ENCODE measurements at regions not wholly inside any gene's neighbourhood (a gene's known extent, or its start where the extent isn't known, plus 50 kb on each side); places are given as distances from the start of the nearest gene placed in this dataset.

- no peaks in the 10 kb centered on the region for H4K20me1 ChIP-seq (ENCODE audit: insufficient read depth, low read length)
- no peak overlapping the region for H3K4me2 ChIP-seq (replicated peaks; ENCODE audit: extremely low read depth, low read length, poor library complexity, severe bottlenecking)
- H3K36me3 ChIP-seq (replicated peaks in 1 of 2; ENCODE audit: control insufficient read depth in 1 of 2, insufficient read depth in 2 of 2, low read length in 2 of 2): no peaks in the 10 kb centered on the region
- H3K79me2 ChIP-seq (ENCODE audit: insufficient read depth, low read length): no peaks in the 10 kb centered on the region
- no peak for DNase-seq
- intact Hi-C loops (cut with micrococcal nuclease): no loop called here
- H3K4me3 ChIP-seq (replicated peaks in 1 of 3; ENCODE audit: low read depth in 2 of 3, low read length in 3 of 3): no peak overlapping the region
- TF ChIP-seq, protein P1, sequence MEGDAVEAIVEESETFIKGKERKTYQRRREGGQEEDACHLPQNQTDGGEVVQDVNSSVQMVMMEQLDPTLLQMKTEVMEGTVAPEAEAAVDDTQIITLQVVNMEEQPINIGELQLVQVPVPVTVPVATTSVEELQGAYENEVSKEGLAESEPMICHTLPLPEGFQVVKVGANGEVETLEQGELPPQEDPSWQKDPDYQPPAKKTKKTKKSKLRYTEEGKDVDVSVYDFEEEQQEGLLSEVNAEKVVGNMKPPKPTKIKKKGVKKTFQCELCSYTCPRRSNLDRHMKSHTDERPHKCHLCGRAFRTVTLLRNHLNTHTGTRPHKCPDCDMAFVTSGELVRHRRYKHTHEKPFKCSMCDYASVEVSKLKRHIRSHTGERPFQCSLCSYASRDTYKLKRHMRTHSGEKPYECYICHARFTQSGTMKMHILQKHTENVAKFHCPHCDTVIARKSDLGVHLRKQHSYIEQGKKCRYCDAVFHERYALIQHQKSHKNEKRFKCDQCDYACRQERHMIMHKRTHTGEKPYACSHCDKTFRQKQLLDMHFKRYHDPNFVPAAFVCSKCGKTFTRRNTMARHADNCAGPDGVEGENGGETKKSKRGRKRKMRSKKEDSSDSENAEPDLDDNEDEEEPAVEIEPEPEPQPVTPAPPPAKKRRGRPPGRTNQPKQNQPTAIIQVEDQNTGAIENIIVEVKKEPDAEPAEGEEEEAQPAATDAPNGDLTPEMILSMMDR (IDR thresholded peaks at IDR 0.05): no peak
- Mint-ChIP-seq H3K4me1 (no peaks in the 10 kb centered on the region), H3K9me3 (peaks cover 15 to 42% (median 35%) of the 10 kb centered on the region in 7 donors), H3K4me3 (no peak overlapping the region), H3K27me3 (ENCODE audit: low read depth in 3 of 3) (peaks cover under 1 to 3% (median 2%) of the 10 kb centered on the region in 3 donors), H3K27ac (no peak overlapping the region), H3K36me3 (peaks cover 0 to 3% of the 10 kb centered on the region in 2 donors)
- H3K9me3 ChIP-seq (replicated peaks in 1 of 2; ENCODE audit: control insufficient read depth in 1 of 2, insufficient read depth in 1 of 2, low read length in 2 of 2): peaks cover 20 to 27% of the 10 kb centered on the region in 2 donors
- H3K9ac ChIP-seq (ENCODE audit: insufficient read depth, low read length, poor library complexity, severe bottlenecking): no peak overlapping the region
- H3K27ac ChIP-seq (ENCODE audit: low read depth in 1 of 2, low read length in 2 of 2): no peak overlapping the region
- 94% methylated on average over 5 of the region's 9 CpGs for WGBS (ENCODE audit: insufficient coverage)
- H2AFZ ChIP-seq (ENCODE audit: insufficient read depth, low read depth, low read length, poor library complexity, severe bottlenecking): no peak overlapping the region
- no peaks in the 10 kb centered on the region for H3K27me3 ChIP-seq (ENCODE audit: control insufficient read depth in 2 of 2, insufficient read depth in 2 of 2, low read length in 2 of 2)
- no peaks in the 10 kb centered on the region for H3K4me1 ChIP-seq (ENCODE audit: control insufficient read depth in 1 of 2, insufficient read depth in 2 of 2, low read length in 2 of 2)
These were observed 73.3 kb upstream of the HABP2 start for GRCh38 chr10:113479346-113480080.

DNA sequence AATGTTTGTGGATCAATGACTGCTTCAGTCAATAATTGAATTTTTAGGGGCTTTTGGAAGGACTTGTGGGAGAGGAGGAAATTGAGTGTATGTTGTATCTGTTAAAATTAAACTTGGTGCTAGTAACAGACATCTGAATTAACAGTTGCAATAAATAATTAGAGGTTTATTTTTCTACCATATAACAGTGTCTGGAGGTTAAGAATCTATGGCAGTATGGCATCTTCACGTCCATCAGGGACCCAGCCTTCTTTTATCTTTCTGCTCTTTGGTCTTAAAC lies 72.8 kb upstream of the HABP2 start:
- no peak overlapping the region for H3K9ac ChIP-seq (ENCODE audit: insufficient read depth, low read length, poor library complexity, severe bottlenecking)
- TF ChIP-seq, protein P1 (IDR thresholded peaks at IDR 0.05): no peak
- H3K36me3 ChIP-seq (replicated peaks in 1 of 2; ENCODE audit: control insufficient read depth in 1 of 2, insufficient read depth in 2 of 2, low read length in 2 of 2): no peaks in the 10 kb centered on the region
- H3K79me2 ChIP-seq (ENCODE audit: insufficient read depth, low read length): no peaks in the 10 kb centered on the region
- H3K4me3 ChIP-seq (replicated peaks in 1 of 3; ENCODE audit: low read depth in 2 of 3, low read length in 3 of 3): no peak overlapping the region
- H3K27ac ChIP-seq (ENCODE audit: low read depth in 1 of 2, low read length in 2 of 2): no peak overlapping the region
- H3K4me2 ChIP-seq (replicated peaks; ENCODE audit: extremely low read depth, low read length, poor library complexity, severe bottlenecking): no peak overlapping the region
- DNase-seq: no peak
- Mint-ChIP-seq H3K27ac (no peak overlapping the region), H3K4me1 (no peaks in the 10 kb centered on the region), H3K4me3 (no peak overlapping the region), H3K36me3 (peaks cover 0 to 3% of the 10 kb centered on the region in 2 donors), H3K9me3 (peaks cover 15 to 42% (median 35%) of the 10 kb centered on the region in 7 donors), H3K27me3 (ENCODE audit: low read depth in 3 of 3) (peaks cover 0 to 2% (median 2%) of the 10 kb centered on the region in 3 donors)
- intact Hi-C loops (cut with micrococcal nuclease): no loop called here
- no CpG with 5 or more reads among the region's 1 CpG for WGBS (ENCODE audit: insufficient coverage)
- H4K20me1 ChIP-seq (ENCODE audit: insufficient read depth, low read length): no peaks in the 10 kb centered on the region
- no peaks in the 10 kb centered on the region for H3K27me3 ChIP-seq (ENCODE audit: control insufficient read depth in 2 of 2, insufficient read depth in 2 of 2, low read length in 2 of 2)
- H3K9me3 ChIP-seq (replicated peaks in 1 of 2; ENCODE audit: control insufficient read depth in 1 of 2, insufficient read depth in 1 of 2, low read length in 2 of 2): peaks cover 20 to 27% of the 10 kb centered on the region in 2 donors
- H2AFZ ChIP-seq (ENCODE audit: insufficient read depth, low read depth, low read length, poor library complexity, severe bottlenecking): no peak overlapping the region
- H3K4me1 ChIP-seq (ENCODE audit: control insufficient read depth in 1 of 2, insufficient read depth in 2 of 2, low read length in 2 of 2): no peaks in the 10 kb centered on the region

All from CD14-positive monocyte (primary cell).